ENCODE measurements at regions not wholly inside any gene's neighbourhood (a gene's known extent, or its start where the extent isn't known, plus 50 kb on each side); places are given as distances from the start of the nearest gene placed in this dataset.
A peak's percentile ranks its signal among the peaks of the same experiment; 100 is the strongest.

GRCh38 chr5:149429839-149430721, 51.0 kb upstream of the IL17B start:
- peak; percentile 60 for DNase-seq (ENCODE audit: low spot score)
- peak overlapping the region; percentile 88 for H3K27ac Mint-ChIP-seq
- H3K4me3 Mint-ChIP-seq: no peak overlapping the region
- POLR2A ChIA-PET: no interaction called here
- H3K27me3 Mint-ChIP-seq (ENCODE audit: low read depth): no peaks in the 10 kb centered on the region
- H3K36me3 Mint-ChIP-seq: no peaks in the 10 kb centered on the region
- peaks cover 30% of the 10 kb centered on the region for H3K4me1 Mint-ChIP-seq
- TF ChIP-seq GABPB1 (CRISPR knock-in tag; IDR thresholded peaks at IDR 0.05) (0 out of 2 replicates have a peak, but pooled peaks have one; percentile 42), CTCF (IDR thresholded peaks at IDR 0.05) (no peak), ERG (CRISPR knock-in tag; IDR thresholded peaks at IDR 0.05) (no peak), TEAD1 (CRISPR knock-in tag; IDR thresholded peaks at IDR 0.05) (no peak), CDX4 (CRISPR knock-in tag; IDR thresholded peaks at IDR 0.05; ENCODE audit: borderline replicate concordance) (no peak), ZNF121 (CRISPR knock-in tag; IDR thresholded peaks at IDR 0.05) (no peak), ZMAT4 (CRISPR knock-in tag; IDR thresholded peaks at IDR 0.05) (no peak), ATF1 (CRISPR knock-in tag; IDR thresholded peaks at IDR 0.05) (no peak), ZNF423 (CRISPR knock-in tag; IDR thresholded peaks at IDR 0.05) (no peak), NR2C2 (CRISPR knock-in tag; IDR thresholded peaks at IDR 0.05) (no peak), ATF3 (CRISPR knock-in tag; conservative IDR thresholded peaks at IDR 0.05) (no peak), TP53 (CRISPR knock-in tag; IDR thresholded peaks at IDR 0.05) (no peak), NR1H2 (CRISPR knock-in tag; IDR thresholded peaks at IDR 0.05) (no peak), CBFB (CRISPR knock-in tag; IDR thresholded peaks at IDR 0.05; ENCODE audit: low read depth) (no peak), JUN (CRISPR knock-in tag; IDR thresholded peaks at IDR 0.05) (no peak), KAT7 (CRISPR knock-in tag; IDR thresholded peaks at IDR 0.05; ENCODE audit: borderline replicate concordance) (no peak), HMGXB4 (CRISPR knock-in tag; IDR thresholded peaks at IDR 0.05) (0 out of 2 replicates have a peak, but pooled peaks have one; percentile 16)
- peak; percentile 61 for ATAC-seq
- CTCF ChIA-PET: interaction anchor here (1.0 to 7.2 kb wide), 7 partner anchors 10 to 113 kb away, joined by 3 to 110 read pairs (median 8); no protein-coding TSS in a partner anchor
- H3K9me3 Mint-ChIP-seq: no peaks in the 10 kb centered on the region

Small RNA genes in the stretch of these regions (microRNA-seq; reads per million reads assigned to microRNA genes)
- 18.5 reads per million, percentile 37 among the genes with 10 or more reads in this experiment for gene MIR145 (ENCODE audit: borderline number of aligned reads)

Measured in WTC11 (cell line).